Omental fat pad (tissue), 3 donors: ENCODE measurements at regions not wholly inside any gene's neighbourhood (a gene's known extent, or its start where the extent isn't known, plus 50 kb on each side); places are given as distances from the start of the nearest gene placed in this dataset.
"Not testable (repeated sequence)": the region's sequence is repeated elsewhere in the genome, so short reads cannot be mapped to it uniquely, and the experiment has no call there.

Source experiments
- ATAC-seq: fragments of 150-250 bp; one replicate; pipeline ENCODE4 v1.9.1; 2016; ENCODE audit warnings: mild to moderate bottlenecking, moderate library complexity; ENCODE audit not compliant: low FRiP score
- DNase-seq: peaks from one replicate; pipeline ENCODE4 v3.0.0-alpha.2; 2019; ENCODE audit warnings: low spot score
- TF ChIP-seq, protein P1 (sequence below), 3 donors: fragments of 450-650 bp; IDR thresholded peaks; one replicate each; pipeline ENCODE4 v1.5.1; 2016 to 2017; ENCODE audit warnings: antibody characterized with exemption in 3 of 3, mild to moderate bottlenecking in 3 of 3, moderate library complexity in 2 of 3

DNA sequence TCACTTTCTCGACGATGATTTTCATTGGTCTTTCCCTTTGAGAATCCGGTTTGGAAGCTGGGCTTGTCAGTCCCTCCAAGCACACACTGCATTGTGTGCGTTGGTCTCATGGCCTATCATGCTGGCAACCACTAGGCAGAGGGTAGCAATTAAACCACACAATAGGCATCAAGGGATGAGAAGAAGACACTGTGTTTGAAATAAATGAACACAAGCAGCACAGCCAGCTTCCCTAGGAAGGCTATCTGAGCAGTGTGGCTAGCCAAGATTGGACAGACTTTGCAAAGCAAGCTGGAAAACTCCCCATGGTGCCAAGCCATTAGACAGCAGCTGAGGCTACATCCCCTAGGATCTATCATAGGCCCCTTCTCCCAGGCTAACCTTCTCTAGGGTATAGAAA lies 288.7 kb downstream of the NUF2 start:
- ATAC-seq = no peak
- TF ChIP-seq, protein P1, sequence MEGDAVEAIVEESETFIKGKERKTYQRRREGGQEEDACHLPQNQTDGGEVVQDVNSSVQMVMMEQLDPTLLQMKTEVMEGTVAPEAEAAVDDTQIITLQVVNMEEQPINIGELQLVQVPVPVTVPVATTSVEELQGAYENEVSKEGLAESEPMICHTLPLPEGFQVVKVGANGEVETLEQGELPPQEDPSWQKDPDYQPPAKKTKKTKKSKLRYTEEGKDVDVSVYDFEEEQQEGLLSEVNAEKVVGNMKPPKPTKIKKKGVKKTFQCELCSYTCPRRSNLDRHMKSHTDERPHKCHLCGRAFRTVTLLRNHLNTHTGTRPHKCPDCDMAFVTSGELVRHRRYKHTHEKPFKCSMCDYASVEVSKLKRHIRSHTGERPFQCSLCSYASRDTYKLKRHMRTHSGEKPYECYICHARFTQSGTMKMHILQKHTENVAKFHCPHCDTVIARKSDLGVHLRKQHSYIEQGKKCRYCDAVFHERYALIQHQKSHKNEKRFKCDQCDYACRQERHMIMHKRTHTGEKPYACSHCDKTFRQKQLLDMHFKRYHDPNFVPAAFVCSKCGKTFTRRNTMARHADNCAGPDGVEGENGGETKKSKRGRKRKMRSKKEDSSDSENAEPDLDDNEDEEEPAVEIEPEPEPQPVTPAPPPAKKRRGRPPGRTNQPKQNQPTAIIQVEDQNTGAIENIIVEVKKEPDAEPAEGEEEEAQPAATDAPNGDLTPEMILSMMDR (IDR thresholded peaks at IDR 0.05) = no peak
- no peak for DNase-seq

DNA sequence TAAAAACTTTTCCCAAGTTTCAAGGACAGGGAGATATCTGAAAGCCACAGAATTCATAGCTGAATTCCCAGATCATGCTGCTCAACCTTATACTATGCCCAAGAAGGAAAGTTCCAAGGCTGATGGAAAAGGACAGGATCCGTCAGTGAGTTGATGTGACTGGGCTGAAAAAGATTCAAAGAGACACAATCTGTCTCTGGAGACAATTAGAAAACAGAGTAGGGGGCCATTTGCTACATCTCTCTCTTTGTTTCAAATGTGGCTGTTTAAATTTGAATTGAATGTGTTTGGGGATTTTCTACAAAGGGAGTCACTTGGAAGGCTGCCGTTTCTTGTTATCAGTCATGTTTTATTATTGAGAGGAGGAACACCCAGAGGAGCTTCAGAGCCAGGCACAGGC lies 292.6 kb downstream of the NUF2 start:
- DNase-seq (no peak), ATAC-seq (no peak)
- TF ChIP-seq, protein P1 (IDR thresholded peaks at IDR 0.05) = no peak

DNA sequence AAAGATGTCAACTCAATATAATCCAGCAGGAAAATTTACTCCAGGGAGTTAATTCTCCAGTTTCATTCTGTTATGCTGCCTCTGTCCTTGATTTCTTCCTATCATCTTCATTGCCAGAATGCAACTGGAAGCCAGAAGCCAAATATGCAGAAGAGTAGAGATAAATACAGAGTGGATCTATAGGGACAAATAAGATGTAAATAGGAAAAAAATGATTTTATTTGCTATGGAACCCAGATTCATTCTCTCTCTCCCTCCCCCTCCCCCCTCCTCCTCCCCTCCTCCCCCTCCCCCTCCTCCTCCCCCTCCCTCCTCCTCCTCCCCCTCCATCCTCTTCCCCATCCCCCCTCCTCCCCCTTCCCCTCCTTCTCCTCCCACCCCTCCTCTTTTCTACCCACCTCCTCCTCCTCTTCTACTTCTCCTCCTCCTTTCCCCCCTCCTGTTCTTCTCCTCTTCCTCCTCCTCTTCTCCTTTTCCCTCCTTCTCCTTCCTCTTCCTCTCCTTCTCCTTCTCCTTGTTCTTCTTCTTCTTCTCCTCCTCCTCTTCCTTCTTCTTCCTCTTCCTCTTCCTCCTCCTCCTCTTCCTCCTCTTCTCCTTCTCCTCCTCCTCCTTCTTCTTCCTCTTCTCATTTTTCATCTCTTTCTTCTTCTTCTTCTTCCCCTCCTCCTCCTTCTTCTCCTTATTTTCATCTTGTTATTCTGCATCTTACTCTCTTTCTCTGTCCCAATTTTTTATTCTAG lies 306.4 kb downstream of the NUF2 start:
- ATAC-seq (no peak), DNase-seq (no peak)
- TF ChIP-seq, protein P1 (IDR thresholded peaks at IDR 0.05) = no peak

DNA sequence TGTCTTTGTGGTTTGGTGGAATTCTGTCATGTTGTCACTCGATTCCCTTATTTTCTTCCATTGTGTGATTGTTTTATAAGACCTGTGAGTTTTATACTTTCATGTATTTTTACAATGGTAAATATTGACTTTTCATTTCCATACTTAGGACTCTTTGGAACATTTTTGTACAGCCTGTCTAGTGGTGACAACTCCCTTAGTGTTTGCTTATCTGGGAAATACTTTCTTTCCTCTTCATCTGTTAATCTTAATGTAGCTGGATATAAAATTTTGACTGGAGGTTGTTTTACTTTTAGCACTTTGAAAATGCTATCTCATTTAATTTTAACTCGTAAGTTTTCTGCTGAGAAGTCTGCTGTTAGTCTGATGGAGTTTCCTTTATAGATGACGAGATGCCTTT lies 310.5 kb downstream of the NUF2 start:
- no peak for ATAC-seq
- no peak for DNase-seq
- TF ChIP-seq, protein P1 (IDR thresholded peaks at IDR 0.05) = no peak

DNA sequence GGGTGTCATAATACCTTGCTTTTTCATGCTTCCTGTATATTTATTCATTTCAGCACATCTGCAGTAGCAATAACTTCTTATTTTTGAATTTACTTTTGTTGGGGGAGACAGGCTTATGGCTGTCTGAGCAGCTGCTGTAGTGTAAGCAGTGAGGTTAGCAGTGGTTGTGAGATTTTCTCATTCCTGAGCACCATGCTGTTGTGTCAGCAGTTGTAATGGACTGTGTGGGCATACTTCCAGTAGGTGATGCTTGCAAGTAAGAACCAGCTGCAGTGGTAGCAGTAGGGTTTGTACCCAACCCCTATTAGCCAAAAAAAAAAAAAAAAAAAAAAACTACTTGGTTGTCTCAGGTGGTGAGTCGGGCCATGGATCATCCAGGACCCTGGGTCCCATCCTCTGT lies 311.6 kb downstream of the NUF2 start:
- ATAC-seq = no peak
- TF ChIP-seq, protein P1 (IDR thresholded peaks at IDR 0.05) = no peak
- no peak for DNase-seq

DNA sequence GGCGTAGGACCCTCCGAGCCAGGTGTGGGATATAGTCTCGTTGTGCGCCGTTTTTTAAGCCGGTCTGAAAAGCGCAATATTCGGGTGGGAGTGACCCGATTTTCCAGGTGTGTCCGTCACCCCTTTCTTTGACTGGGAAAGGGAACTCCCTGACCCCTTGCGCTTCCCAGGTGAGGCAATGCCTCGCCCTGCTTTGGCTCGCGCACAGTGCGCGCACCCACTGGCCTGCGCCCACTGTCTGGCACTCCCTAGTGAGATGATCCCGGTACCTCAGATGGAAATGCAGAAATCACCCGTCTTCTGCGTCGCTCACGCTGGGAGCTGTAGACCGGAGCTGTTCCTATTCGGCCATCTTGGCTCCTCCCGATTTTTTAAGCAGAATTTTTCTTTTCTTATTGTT lies 323.9 kb downstream of the NUF2 start:
- not testable (repeated sequence) for DNase-seq, ATAC-seq

DNA sequence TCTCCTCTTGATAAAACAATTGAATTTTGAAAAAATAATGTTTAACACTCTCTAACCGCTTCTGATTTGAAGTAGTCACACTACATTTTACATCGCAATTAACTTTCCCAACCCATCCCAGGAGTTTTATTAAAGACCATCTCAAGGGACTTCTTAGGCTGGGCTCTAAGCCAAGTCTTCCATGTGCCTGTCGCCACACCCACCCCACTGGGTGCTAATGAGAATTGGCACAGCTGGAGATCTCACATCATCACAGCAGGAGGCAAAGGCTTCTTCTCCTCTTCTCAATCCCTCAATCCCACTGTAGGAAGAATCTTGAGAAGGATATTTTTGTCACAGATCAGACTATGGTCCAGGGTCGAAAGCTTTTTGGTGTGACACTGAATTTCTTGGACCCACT lies 328.9 kb downstream of the NUF2 start:
- DNase-seq = no peak
- ATAC-seq = no peak
- TF ChIP-seq, protein P1 (IDR thresholded peaks at IDR 0.05) = no peak
